Heart right ventricle (tissue), 16 donors: ENCODE measurements at regions not wholly inside any gene's neighbourhood (a gene's known extent, or its start where the extent isn't known, plus 50 kb on each side); places are given as distances from the start of the nearest gene placed in this dataset.

ENCODE experiments used
- ATAC-seq, 8 donors: fragments of 200-7000 bp; cut with Tn5 transposase; one replicate each; pipeline ENCODE4 v1.9.1; 2020; ENCODE audit warnings: mild to moderate bottlenecking in 8 of 8, moderate library complexity in 8 of 8, moderate number of reproducible peaks in 1 of 8
- DNase-seq, 2 donors: peaks; one replicate each; pipeline ENCODE4 v3.0.0-alpha.2; 2020
- H3K27ac ChIP-seq, 10 donors: fragments of 200-600 bp; sonication (generic) in 2 of 10; one replicate each; pipeline versions ENCODE4 v1.5.0 to v1.8.0; 2020 to 2022; ENCODE audit warnings: mild to moderate bottlenecking in 3 of 10
- H3K27me3 ChIP-seq, 7 donors: fragments of 200-600 bp; one replicate each; pipeline ENCODE4 v1.8.0; 2021 to 2022; ENCODE audit warnings: mild to moderate bottlenecking in 2 of 7
- H3K36me3 ChIP-seq, 9 donors: fragments of 200-600 bp; sonication (generic) in 1 of 9; one replicate each; pipeline versions ENCODE4 v1.5.0 to v1.8.0; 2020 to 2022; ENCODE audit warnings: mild to moderate bottlenecking in 2 of 9
- H3K4me1 ChIP-seq, 9 donors: fragments of 200-600 bp; sonication (generic) in 1 of 9; one replicate each; pipeline versions ENCODE4 v1.5.0 to v1.8.0; 2020 to 2022; ENCODE audit warnings: mild to moderate bottlenecking in 4 of 9
- H3K4me3 ChIP-seq, 10 donors: fragments of 200-600 bp; sonication (generic) in 2 of 10; one replicate each; pipeline versions ENCODE4 v1.5.0 to v1.8.0; 2020 to 2022; ENCODE audit warnings: mild to moderate bottlenecking in 7 of 10, moderate library complexity in 2 of 10
- H3K9me3 ChIP-seq, 11 donors: fragments of 200-600 bp in 10 of 11; sonication (generic) in 2 of 11; one replicate each; pipeline versions ENCODE4 v1.5.0 to v1.8.0; 2013 to 2022; ENCODE audit warnings: mild to moderate bottlenecking in 2 of 11, control low read depth in 1 of 11, moderate library complexity in 1 of 11
- WGBS, 2 donors: extraction: QIAGEN DNeasy Blood & Tissue Kit; methylation state at CpG; one replicate each; pipeline ENCODE4 v1.1.7; 2013; ENCODE audit warnings: inconsistent platforms in 1 of 2; 5-methylcytosine and 5-hydroxymethylcytosine counted together
- intact Hi-C, 10 donors: fragments of 100-400 bp; cut with DNase I; formaldehyde crosslinking; loops; one replicate each; pipeline versions ENCODE4 v1.11.1 to v1.14.2; 2022
- TF ChIP-seq, protein P1 (sequence below), 9 donors: fragments of 200-600 bp; sonication (generic) in 2 of 9; IDR thresholded peaks; one replicate each; pipeline versions ENCODE4 v1.5.0 to v1.8.0; 2021 to 2022; ENCODE audit warnings: antibody characterized with exemption in 9 of 9, mild to moderate bottlenecking in 5 of 9, moderate library complexity in 1 of 9
- donor health status: Arrhythmogenic right ventricular cardiomyopathy.
- donor health status: ischemic (EF 13 %, LVEDD 7.1; RV severe dilation, severe dysfunction).
- donor health status: healthy with polysubstance abuse.
- donor health status: DM: no; HTN: yes; CAD: no.
- donor health status: DM: no; HTN: no; CAD: no.
- donor health status: ischemic (EF 25% LVEDD 6.9; RV normal size, moderate dysfunction).
- donor health status: ischemic (EF 25% LVEDD 5.7; RV mildly dilated, moderate dysfunction).
- donor health status: healthy.
- donor health status: DM: yes; HTN: yes; CAD: no.
- donor health status: Ischemic cardiomyopathy.
- donor health status: ischemic (EF 35%, LVEDD 5.7; RV mildly dilated, moderate dysfunction).
- donor health status: nonischemic (EF 11% LVEDD 7.7; RV severe dilation, severe dysfunction).
- donor health status: DM: yes; HTN: yes; CAD: no.
- donor health status: PGD.
- donor health status: ischemic (EF 29% LVEDD 5.4; RV normal size, mild dysfunction).
- donor health status: nonischemic (EF 23%, LVEDD 6.1; RV moderate dilation, normal function).

DNA sequence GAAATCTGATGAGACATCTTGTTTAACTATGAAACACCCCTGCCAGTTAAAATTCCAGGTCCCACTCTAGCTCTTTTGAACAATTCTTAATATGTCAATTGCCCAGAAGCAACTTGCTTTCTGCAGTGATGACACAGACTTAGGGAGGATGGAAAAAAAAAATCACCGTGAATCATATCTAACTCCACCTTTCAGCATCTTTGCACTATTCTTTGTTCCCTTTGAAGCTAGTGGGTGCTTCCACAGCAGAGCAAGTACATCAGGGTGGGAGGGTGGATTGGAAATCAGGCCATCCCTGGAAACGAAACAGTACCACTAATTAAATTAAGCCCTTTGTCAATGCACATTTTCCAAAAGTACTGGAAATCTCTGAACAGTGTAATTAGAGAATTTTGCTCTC is 324.3 kb upstream of the MEIS1 start:
- TF ChIP-seq, protein P1, sequence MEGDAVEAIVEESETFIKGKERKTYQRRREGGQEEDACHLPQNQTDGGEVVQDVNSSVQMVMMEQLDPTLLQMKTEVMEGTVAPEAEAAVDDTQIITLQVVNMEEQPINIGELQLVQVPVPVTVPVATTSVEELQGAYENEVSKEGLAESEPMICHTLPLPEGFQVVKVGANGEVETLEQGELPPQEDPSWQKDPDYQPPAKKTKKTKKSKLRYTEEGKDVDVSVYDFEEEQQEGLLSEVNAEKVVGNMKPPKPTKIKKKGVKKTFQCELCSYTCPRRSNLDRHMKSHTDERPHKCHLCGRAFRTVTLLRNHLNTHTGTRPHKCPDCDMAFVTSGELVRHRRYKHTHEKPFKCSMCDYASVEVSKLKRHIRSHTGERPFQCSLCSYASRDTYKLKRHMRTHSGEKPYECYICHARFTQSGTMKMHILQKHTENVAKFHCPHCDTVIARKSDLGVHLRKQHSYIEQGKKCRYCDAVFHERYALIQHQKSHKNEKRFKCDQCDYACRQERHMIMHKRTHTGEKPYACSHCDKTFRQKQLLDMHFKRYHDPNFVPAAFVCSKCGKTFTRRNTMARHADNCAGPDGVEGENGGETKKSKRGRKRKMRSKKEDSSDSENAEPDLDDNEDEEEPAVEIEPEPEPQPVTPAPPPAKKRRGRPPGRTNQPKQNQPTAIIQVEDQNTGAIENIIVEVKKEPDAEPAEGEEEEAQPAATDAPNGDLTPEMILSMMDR (IDR thresholded peaks at IDR 0.05), result no peak
- no peaks in the 10 kb centered on the region for H3K27me3 ChIP-seq
- 71 to 74% methylated on average over 2 of the region's 2 CpGs for WGBS, 2 donors
- no peaks in the 10 kb centered on the region for H3K36me3 ChIP-seq
- intact Hi-C loops, result no loop called here
- no peak for ATAC-seq
- H3K27ac ChIP-seq, result no peak overlapping the region
- no peak for DNase-seq
- no peaks in the 10 kb centered on the region for H3K4me1 ChIP-seq
- H3K4me3 ChIP-seq, result no peak overlapping the region
- no peaks in the 10 kb centered on the region for H3K9me3 ChIP-seq

DNA sequence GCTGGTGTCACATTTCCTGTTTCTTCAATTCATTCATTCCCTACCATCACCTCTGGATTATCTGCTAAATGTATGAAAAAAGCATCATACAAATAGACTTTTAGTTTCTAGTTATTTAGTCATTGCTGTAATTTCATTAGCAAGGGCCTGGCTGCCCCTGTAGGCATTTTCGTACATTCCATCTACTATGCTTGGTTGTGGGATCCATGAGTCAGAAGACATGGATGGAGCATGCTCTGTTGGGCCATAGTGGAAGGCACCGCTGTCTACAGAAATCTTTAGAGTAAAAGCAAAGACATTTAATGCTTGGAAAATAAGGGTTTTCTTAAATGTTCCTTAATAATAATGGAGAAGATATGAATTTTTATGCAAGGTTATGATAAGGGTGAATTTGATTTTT is 324.8 kb upstream of the MEIS1 start:
- WGBS, 2 donors, result 89 to 90% methylated on average over 2 of the region's 2 CpGs
- Histone ChIP-seq H3K27me3 (no peaks in the 10 kb centered on the region), H3K4me1 (no peaks in the 10 kb centered on the region), H3K9me3 (no peaks in the 10 kb centered on the region), H3K36me3 (no peaks in the 10 kb centered on the region), H3K4me3 (no peak overlapping the region), H3K27ac (no peak overlapping the region)
- ATAC-seq (no peak), DNase-seq (no peak)
- TF ChIP-seq, protein P1 (IDR thresholded peaks at IDR 0.05), result no peak
- intact Hi-C loops, result no loop called here

DNA sequence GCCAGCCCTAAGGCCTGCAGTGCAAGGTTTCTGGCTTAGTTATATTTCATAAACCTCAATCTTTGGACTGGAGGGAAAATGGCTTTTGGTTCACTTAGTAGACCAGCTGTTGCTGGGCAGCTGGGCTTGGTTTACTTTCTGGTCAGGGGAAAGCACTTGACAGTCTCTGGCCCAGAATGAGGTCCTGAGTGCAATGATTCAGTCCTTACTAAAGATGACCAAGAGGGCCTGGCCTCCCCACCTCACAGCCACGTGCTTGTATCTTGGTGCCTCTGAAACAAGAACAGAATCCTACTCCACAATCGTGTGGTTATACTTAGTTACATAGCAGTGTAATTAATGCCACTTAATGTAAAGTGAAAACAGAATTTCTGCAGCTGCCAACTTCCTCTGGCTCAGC is 325.5 kb upstream of the MEIS1 start:
- Histone ChIP-seq H3K36me3 (no peaks in the 10 kb centered on the region), H3K4me3 (no peak overlapping the region), H3K4me1 (no peaks in the 10 kb centered on the region), H3K27me3 (no peaks in the 10 kb centered on the region), H3K9me3 (no peaks in the 10 kb centered on the region), H3K27ac (no peak overlapping the region)
- ATAC-seq (peak in 1 of 8 donors; percentile 49), DNase-seq (no peak)
- intact Hi-C loops, result no loop called here
- TF ChIP-seq, protein P1 (IDR thresholded peaks at IDR 0.05), result no peak
- WGBS, 2 donors, result 55 to 56% methylated on average over 2 of the region's 2 CpGs

DNA sequence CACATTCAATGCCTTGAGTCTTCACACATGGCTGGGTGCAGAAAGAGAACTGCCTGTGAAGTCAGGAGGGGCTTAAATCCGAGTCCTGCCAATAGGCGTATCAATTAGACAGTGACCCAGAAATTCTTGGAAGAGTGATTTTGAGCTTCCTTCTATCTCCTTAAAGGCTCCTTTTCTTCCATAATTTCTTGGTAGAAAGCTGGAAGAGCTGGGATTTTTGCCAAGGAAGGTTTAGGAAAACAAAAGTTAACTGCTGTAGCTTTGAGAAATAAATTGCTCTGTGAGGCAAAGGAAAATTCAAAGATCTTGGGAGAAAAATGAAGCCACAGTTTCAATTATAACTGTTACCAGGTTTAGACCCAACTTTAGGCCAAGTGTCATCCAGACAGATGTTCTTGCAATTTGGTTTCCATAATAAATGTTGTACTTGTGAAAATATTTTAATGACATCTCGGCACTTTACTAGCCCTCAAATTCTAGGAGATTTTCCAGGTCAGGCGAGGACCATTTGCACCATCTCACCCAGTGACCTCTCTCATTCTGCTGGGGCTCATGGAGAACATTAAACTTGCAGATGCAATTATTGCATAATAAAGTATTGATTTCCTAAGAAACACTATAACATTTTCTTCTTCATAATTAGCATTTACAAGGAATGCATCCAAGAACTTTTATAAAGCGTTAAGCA is 329.7 kb upstream of the MEIS1 start:
- Histone ChIP-seq H3K27me3 (no peaks in the 10 kb centered on the region), H3K9me3 (no peaks in the 10 kb centered on the region), H3K4me1 (no peaks in the 10 kb centered on the region), H3K4me3 (no peak overlapping the region), H3K36me3 (no peaks in the 10 kb centered on the region), H3K27ac (no peak overlapping the region)
- DNase-seq (no peak), ATAC-seq (peak in 2 of 8 donors; percentile 11 to 37)
- intact Hi-C loops, result no loop called here
- 71 to 72% methylated on average over 5 of the region's 5 CpGs for WGBS, 2 donors
- TF ChIP-seq, protein P1 (IDR thresholded peaks at IDR 0.05), result no peak
